ENCODE measurements at regions not wholly inside any gene's neighbourhood (a gene's known extent, or its start where the extent isn't known, plus 50 kb on each side); places are given as distances from the start of the nearest gene placed in this dataset.

- DNase-seq, result no peak
Observed at GRCh38 chr18:66833646-66834045, 229.8 kb upstream of the CDH19 start.

DNA sequence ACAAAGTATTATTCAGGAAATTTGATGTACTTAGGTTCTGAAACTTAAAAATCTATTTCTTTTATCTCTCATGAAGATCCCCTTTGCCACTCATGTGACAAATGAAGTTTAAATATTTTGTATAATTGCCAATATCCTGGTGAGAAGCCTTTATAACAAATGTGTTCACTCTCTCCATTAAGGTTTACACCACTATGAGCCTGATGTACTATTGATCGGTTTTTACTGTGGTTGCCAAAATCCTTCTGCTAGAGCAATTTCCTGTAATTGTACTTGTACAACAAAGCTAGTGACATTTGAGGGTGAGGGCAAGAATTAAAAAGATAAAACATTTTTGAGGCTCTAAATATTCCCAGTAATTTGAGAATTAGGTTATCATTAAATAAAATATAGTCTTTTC, 222.3 kb upstream of the CDH19 start:
- DNase-seq, result no peak

DNA sequence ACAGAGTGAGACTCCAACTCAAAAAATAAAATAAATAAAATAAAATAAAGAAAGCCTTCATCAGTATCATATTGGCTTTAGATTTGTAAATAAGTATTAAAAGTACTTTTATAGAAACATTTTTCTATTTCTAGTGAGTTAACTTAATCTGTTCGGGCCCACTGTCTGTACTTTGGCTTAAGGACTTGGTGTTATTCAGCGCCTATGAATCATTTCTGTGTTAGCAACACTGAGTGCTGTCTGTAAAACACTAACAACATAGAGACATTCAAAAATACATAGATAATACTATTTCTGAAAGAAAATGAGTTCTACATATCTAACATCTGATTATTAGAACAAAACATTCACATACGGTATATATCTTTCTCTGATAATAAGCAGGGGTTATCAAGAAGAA, 221.5 kb upstream of the CDH19 start:
- no peak for DNase-seq

DNA sequence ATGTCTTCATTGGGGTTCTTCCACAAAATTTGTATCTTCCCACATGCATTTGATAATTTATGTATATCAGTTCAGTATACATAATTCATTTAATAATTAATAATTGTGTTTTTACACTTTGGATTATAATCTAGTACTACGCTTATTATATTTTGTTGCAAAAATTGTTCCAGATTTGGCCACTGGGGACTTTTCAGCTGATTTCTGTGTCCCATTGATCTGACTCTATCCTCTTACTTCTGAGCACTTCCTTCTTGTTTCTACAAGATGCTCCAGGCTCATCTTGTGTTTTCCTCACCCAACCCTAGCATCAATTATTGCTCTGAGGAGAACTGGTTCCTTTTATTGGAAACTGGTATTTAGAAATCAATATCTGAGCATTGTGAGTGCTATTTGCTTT, 215.3 kb upstream of the CDH19 start:
- DNase-seq, result no peak

GRCh38 chr18:66813138-66813537, 209.2 kb upstream of the CDH19 start:
- DNase-seq, result no peak

GRCh38 chr18:66795051-66795450, 191.2 kb upstream of the CDH19 start:
- DNase-seq, result no peak

GRCh38 chr18:66792466-66792865, 188.6 kb upstream of the CDH19 start:
- no peak for DNase-seq

GRCh38 chr18:66780609-66781008, 176.7 kb upstream of the CDH19 start:
- DNase-seq, result no peak

DNA sequence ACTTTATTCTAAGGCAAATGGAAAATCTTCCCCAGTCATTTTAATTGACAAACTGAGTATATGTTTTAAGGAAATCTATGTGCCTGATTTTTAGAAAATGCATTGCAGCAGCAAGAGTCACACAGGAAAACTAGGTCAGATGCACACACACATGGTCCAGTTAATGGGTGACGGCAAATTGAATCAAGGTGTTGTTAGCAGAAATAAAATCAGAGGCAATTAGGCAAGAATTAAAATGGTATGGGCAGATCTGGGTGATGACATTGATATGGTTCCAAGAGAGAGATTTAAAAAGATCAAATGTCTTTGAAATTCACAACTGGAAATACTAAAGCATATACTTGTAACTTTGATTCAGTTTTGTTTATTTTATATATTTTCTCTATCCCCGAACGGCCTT, 174.2 kb upstream of the CDH19 start:
- DNase-seq, result no peak

DNA sequence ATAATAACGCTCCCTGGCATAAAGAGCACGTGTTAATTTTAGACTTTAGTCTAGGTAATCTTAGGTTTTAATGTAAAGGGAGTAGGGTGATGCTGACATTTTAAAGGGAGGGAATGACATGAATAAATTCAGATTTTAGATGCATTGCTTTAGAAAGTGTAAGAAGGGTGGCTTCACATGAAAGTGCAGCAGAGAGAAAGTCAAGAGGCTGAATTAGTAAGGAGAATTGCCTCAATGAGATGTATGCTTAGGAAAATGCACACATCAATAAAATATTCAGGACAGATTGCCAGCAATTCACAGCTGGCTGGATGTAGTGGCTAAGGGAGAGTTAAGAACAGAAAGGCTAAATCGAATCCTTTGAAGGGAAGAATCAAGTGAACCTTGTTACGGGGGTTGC, 165.5 kb upstream of the CDH19 start:
- no peak for DNase-seq

DNA sequence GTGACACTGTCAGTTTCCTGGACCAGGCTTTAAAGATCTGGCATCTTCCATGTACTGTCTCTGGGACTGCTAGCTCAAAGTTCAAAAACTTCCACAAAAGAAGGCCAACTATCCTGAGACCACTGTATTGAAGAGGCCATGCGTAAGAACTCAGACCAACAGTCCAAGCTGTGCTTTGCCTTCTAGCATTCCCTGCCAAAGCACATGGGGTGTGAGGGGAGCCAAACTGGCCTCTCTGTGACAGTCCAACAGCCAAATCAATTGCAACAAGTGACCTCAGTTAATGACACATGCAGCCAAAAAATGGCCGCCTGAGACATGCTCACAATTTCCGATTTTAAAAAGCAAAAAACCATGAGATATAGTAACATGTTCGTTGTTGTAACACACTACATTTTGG, 160.3 kb upstream of the CDH19 start:
- peak; percentile 63 for DNase-seq

DNA sequence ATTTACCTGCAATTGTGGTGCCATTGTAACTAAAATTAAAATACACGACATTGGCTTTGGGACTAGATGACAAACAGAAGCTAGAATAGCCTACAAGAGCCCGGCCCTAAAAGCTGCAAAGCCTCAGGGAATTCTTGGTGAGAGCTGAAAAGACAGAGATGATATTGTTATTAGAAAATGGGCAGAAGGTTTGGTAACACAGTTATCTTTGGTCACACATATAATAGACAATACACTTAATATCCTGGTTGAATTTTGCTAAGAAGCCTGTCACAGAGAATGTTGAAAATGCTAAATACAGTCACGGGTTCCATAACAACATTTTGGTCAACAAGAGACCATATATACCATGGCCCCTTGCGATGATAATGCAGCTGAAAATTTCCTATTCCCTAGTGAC, 157.3 kb upstream of the CDH19 start:
- DNase-seq, result no peak

DNA sequence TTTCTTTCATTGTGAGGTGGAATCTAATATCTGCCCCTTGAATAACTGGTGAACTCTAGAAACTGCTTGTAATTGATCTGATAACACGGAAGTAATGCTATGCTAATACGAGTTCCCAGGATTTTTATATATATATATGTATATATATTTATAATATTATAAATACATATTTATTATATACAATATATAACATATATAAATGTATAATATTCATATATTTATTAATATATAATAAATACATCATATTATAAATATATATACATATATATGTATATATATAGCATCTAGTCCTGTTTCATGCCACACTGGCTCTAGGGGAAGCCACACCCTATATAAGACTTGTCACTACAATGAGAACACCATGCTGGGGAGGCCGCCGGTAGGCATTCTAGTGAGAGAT, 156.7 kb upstream of the CDH19 start:
- DNase-seq, result no peak

- no peak for DNase-seq
Observed at GRCh38 chr18:66759050-66759828, 155.3 kb upstream of the CDH19 start.

GRCh38 chr18:66757946-66758345, 154.1 kb upstream of the CDH19 start:
- no peak for DNase-seq

- DNase-seq, result no peak
Observed at GRCh38 chr18:66754335-66754734, 150.4 kb upstream of the CDH19 start.

DNA sequence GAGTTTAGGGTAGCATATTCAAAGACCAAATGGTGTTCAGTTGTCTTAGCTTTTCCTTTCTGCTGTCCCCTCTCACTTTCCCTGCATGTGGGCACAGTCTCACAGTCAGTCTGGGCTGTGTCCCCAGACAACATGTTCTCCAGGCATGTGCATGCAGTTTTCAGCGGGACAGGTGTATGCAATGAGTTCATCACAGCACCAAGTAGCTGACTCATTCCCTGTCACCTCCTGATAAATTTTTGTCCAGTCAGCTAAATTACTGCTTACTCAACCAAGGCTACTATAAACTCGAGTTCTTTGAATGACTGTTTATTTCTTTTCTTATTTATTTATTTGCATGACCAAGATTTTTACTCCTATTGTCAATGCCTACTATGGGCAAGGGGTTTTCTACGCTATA, 148.8 kb upstream of the CDH19 start:
- no peak for DNase-seq

DNA sequence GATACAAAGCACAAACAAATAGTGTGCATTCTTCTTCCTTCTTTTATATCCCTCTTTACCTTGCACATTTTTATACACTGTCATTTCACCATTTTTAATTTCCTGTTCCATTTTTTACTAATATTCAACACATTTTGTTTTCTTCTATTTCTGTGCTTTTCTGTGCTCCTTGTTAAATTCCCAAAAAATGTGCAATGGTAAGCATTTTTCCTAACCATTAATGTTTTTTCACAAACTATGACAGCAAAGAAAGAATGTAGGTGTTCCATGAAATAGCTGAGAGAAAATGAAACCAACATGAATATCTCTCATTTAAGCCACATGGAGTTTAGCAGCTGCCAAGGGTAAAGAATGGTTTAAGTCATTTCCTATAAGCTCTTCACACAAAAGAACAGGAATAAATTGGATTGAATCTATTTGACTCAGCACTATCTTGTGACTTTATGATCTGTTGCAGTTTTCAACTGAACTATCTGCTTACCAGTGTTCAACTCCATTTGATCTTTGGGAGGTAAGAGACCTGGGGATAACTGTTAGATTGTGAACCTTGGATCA, 145.7 kb upstream of the CDH19 start:
- no peak for DNase-seq

GRCh38 chr18:66749030-66749429, 145.1 kb upstream of the CDH19 start:
- no peak for DNase-seq

- no peak for DNase-seq
Observed at GRCh38 chr18:66742832-66743231, 138.9 kb upstream of the CDH19 start.

DNA sequence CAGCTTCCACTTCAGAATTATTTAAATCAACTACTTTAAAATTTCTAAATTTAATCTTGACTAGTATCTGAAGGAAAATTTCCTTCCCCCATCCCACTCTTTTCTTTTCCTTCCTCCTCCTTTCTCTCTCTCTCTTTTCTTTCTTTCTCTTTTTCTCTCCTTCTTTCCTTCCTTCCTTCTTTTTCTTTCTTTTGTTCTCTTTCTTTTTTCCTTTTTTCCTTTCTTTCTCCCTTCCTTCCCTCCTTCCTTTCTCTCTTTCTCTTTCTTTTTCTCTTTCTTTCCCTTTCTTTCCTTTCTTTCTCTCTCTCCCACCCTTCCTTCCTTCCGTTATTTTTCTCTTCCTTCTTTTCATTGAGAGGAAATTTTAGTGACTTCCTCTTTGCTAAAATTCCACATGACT, 132.0 kb upstream of the CDH19 start:
- no peak for DNase-seq

- no peak for DNase-seq
Observed at GRCh38 chr18:66734451-66734850, 130.6 kb upstream of the CDH19 start.

GRCh38 chr18:66731890-66732289, 128.0 kb upstream of the CDH19 start:
- DNase-seq, result no peak

DNA sequence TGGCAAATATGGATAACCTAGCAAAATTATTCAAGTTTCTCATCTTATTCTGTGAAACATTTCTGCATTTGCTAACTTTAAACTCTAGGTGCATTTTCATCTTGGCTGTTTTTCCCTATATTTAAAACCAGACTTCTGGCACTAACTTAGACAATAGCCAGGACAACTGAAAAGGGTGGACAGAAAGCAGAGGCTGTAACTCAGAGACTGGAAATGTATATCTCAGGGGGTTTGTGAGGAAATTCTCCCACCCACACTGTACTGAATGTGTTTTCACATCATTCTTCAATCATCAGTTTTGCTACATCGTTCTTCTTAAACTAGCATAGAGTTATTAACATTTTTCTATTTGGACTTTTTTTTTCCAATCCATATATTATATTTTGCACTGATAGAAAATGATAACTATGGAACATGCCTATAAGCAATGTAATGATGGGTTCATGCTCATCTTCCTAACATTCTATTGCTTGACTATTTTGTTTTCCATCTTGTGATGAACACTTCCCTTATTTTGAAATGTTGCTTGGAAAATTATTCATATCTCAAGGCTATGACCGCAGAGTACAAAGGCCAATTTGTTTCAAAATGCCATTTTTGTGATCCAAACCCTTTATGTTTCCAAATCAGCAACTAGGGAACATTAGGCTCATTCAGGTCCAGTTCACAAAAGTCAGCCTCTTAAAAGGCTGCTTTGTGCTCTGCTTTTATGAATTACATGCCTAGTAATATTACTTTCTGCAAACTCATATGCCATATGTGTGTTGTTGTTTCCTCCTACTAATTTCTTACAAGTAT, 125.8 kb upstream of the CDH19 start:
- no peak for DNase-seq

Data from right hindlimb (tissue), 1 donor.